ENCODE measurements at regions not wholly inside any gene's neighbourhood (a gene's known extent, or its start where the extent isn't known, plus 50 kb on each side); places are given as distances from the start of the nearest gene placed in this dataset.

DNA sequence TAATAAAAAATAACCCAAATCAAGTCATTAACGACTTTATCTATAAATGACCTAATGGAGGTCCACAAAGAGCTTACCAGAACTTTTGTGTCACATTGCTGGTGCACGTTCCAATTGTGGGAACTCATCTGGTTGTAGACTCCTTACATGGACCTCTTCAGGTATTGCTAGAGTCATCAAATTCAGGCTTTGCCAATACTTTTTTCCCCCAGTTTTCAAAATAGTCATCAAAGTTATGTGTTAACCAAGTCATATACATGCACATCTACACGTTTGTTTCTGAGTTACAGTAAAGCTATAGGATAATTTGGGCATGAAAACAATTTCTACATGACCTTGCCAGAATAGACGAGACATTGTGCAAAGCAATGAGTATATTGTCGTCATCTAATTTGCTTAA lies 76.2 kb upstream of the ADAMTS18 start:
- TF ChIP-seq POLR2A (IDR thresholded peaks at IDR 0.05) (no peak), CTCF (IDR thresholded peaks at IDR 0.05) (no peak), EP300 (IDR thresholded peaks at IDR 0.05) (no peak), POLR2AphosphoS5 (IDR thresholded peaks at IDR 0.05) (no peak)

All from stomach (tissue), 4 donors.